Endothelial cell of umbilical vein (primary cell): ENCODE measurements at regions not wholly inside any gene's neighbourhood (a gene's known extent, or its start where the extent isn't known, plus 50 kb on each side); places are given as distances from the start of the nearest gene placed in this dataset.

Source experiments
- BruUV-seq: library from RNA; stranded (reverse); fragments of 400-500 nt; replicated peaks from 2 replicates; lab custom pipeline; 2021; lab: Mats Ljungman, UMichigan
- CTCF ChIA-PET: fragments of 300-600, 350-600 bp; sonication (Branson Sonifier 250); formaldehyde crosslinking; loops from one replicate; lab custom pipeline; 2021; ENCODE audit warnings: antibody characterized with exemption, inconsistent platforms; lab: Charles Lee
- POLR2A ChIA-PET: fragments of 300-600, 350-600 bp; sonication (Branson Sonifier 250); formaldehyde crosslinking; loops from one replicate; lab custom pipeline; 2021; ENCODE audit warnings: antibody characterized with exemption, inconsistent platforms; lab: Charles Lee
- DNase-seq: peaks from one replicate; pipeline ENCODE4 v3.0.0-alpha.2; 2011; ENCODE audit warnings: low read depth, low spot score
- FAIRE-seq: peaks from 2 replicates; lab custom pipeline; 2011; peaks lifted over from hg19 to GRCh38; lab: Jason Lieb, UNC
- H2AFZ ChIP-seq: 2 replicates; pipeline ENCODE4 v1.6.0; 2012; ENCODE audit warnings: low read depth, low read length, control low read depth, inconsistent platforms
- H3K27ac ChIP-seq: 2 replicates; pipeline ENCODE4 v1.5.1; 2011; ENCODE audit warnings: low read depth, mild to moderate bottlenecking, control low read depth, low read length, moderate library complexity; ENCODE audit not compliant: insufficient read depth
- H3K27me3 ChIP-seq, 2 experiments: 2 replicates each; pipeline versions ENCODE4 v1.6.0 to v1.6.1; 2011; ENCODE audit warnings: low read length in 2 of 2, mixed read lengths in 1 of 2; ENCODE audit not compliant: control insufficient read depth in 2 of 2, insufficient read depth in 2 of 2
- H3K36me3 ChIP-seq, 2 experiments: 2 replicates in 1 of 2; 3 replicates in 1 of 2; pipeline ENCODE4 v1.5.1; 2011; ENCODE audit warnings: low read length in 2 of 2, mild to moderate bottlenecking in 1 of 2, moderate library complexity in 1 of 2; ENCODE audit not compliant: control insufficient read depth in 2 of 2, insufficient read depth in 2 of 2; ENCODE audit errors: extremely low read depth in 1 of 2
- H3K4me1 ChIP-seq: 3 replicates; pipeline ENCODE4 v1.5.1; 2011; ENCODE audit warnings: mild to moderate bottlenecking, low read length; ENCODE audit not compliant: control insufficient read depth, insufficient read depth; ENCODE audit errors: extremely low read depth
- H3K4me2 ChIP-seq: 2 replicates; pipeline ENCODE4 v1.6.1; 2011; ENCODE audit warnings: low read length, control low read depth, mixed read lengths; ENCODE audit not compliant: insufficient read depth
- H3K4me3 ChIP-seq, 3 experiments: fragments of 200-600 bp in 1 of 3; sonication (generic), shearing (Covaris generic) in 1 of 3; replicated peaks in 1 of 3; 2 replicates each; pipeline ENCODE4 v1.5.1; 2011 to 2016; ENCODE audit warnings: control low read depth in 3 of 3, low read length in 3 of 3, mild to moderate bottlenecking in 2 of 3, inconsistent platforms in 1 of 3, low read depth in 1 of 3, moderate library complexity in 1 of 3; ENCODE audit not compliant: insufficient read depth in 1 of 3
- H3K79me2 ChIP-seq: 2 replicates; pipeline ENCODE4 v1.6.0; 2012; ENCODE audit warnings: low read length, inconsistent platforms; ENCODE audit not compliant: control insufficient read depth, insufficient read depth
- H3K9ac ChIP-seq: replicated peaks from 2 replicates; pipeline ENCODE3; 2011; ENCODE audit warnings: low read length, control low read depth; ENCODE audit not compliant: insufficient read depth; ENCODE audit errors: extremely low read depth
- H3K9me1 ChIP-seq: replicated peaks from 3 replicates; pipeline ENCODE4 v1.6.0; 2011; ENCODE audit warnings: mild to moderate bottlenecking, low read length; ENCODE audit not compliant: control insufficient read depth, insufficient read depth; ENCODE audit errors: extremely low read depth
- H3K9me3 ChIP-seq: replicated peaks from 2 replicates; pipeline ENCODE4 v1.5.1; 2012; ENCODE audit warnings: low read length, inconsistent platforms; ENCODE audit not compliant: control insufficient read depth, insufficient read depth
- H4K20me1 ChIP-seq: replicated peaks from 2 replicates; pipeline ENCODE3; 2011; ENCODE audit warnings: mild to moderate bottlenecking, low read length; ENCODE audit not compliant: control insufficient read depth, insufficient read depth; ENCODE audit errors: extremely low read depth
- FOS ChIP-seq: IDR thresholded peaks from 2 replicates; pipeline ENCODE4 v1.6.1; 2011; ENCODE audit warnings: mild to moderate bottlenecking, low read length, moderate library complexity, borderline replicate concordance; ENCODE audit not compliant: insufficient read depth
- JUN ChIP-seq: IDR thresholded peaks from 2 replicates; pipeline ENCODE4 v1.6.1; 2011; ENCODE audit warnings: borderline replicate concordance, low read depth; ENCODE audit not compliant: insufficient read length, insufficient read depth
- MYC ChIP-seq: IDR thresholded peaks from one replicate; pipeline ENCODE4 v1.6.1; 2011; ENCODE audit warnings: mild to moderate bottlenecking, low read depth, low read length
- POLR2A ChIP-seq: IDR thresholded peaks from 2 replicates; pipeline ENCODE4 v1.6.1; 2012; ENCODE audit warnings: low read depth, mild to moderate bottlenecking, control low read depth, low read length
- POLR2AphosphoS5 ChIP-seq: IDR thresholded peaks from 2 replicates; pipeline ENCODE4 v1.6.1; 2012; ENCODE audit warnings: low read depth, mild to moderate bottlenecking, control low read depth, low read length, moderate library complexity; ENCODE audit not compliant: insufficient read depth
- dilution Hi-C: fragments of 300-500 bp; cut with MboI; formaldehyde crosslinking; loops from one replicate; pipeline ENCODE4 v1.15.0; 2019; ENCODE audit warnings: low sequenced_read_pairs; ENCODE audit not compliant: extremely low pct_ligation_motif_present
- intact Hi-C: fragments of 100-400 bp; cut with micrococcal nuclease; formaldehyde crosslinking; loops from one replicate; pipeline ENCODE4 v1.10.0; 2022
- TF ChIP-seq, protein P1 (sequence below), 2 donors: IDR thresholded peaks; 1 replicate in 1 of 2; 2 replicates in 1 of 2; pipeline ENCODE4 v1.5.1; 2011; ENCODE audit warnings: low read length in 2 of 2, mild to moderate bottlenecking in 2 of 2, moderate library complexity in 2 of 2, control low read depth in 1 of 2, inconsistent platforms in 1 of 2, low read depth in 1 of 2; ENCODE audit not compliant: insufficient read depth in 1 of 2; ENCODE audit errors: extremely low read depth in 1 of 2

- H3K4me2 ChIP-seq: no peak overlapping the region
- H3K27me3 ChIP-seq: no peaks in the 10 kb centered on the region
- BruUV-seq: no TSS peak
- POLR2A ChIA-PET: no interaction called here
- no peaks in the 10 kb centered on the region for H3K79me2 ChIP-seq
- H3K4me1 ChIP-seq: no peaks in the 10 kb centered on the region
- H3K9ac ChIP-seq: no peak overlapping the region
- intact Hi-C loops: no loop called here
- H3K36me3 ChIP-seq: no peaks in the 10 kb centered on the region
- DNase-seq: no peak
- no peak for TF ChIP-seq JUN
- TF ChIP-seq, protein P1, sequence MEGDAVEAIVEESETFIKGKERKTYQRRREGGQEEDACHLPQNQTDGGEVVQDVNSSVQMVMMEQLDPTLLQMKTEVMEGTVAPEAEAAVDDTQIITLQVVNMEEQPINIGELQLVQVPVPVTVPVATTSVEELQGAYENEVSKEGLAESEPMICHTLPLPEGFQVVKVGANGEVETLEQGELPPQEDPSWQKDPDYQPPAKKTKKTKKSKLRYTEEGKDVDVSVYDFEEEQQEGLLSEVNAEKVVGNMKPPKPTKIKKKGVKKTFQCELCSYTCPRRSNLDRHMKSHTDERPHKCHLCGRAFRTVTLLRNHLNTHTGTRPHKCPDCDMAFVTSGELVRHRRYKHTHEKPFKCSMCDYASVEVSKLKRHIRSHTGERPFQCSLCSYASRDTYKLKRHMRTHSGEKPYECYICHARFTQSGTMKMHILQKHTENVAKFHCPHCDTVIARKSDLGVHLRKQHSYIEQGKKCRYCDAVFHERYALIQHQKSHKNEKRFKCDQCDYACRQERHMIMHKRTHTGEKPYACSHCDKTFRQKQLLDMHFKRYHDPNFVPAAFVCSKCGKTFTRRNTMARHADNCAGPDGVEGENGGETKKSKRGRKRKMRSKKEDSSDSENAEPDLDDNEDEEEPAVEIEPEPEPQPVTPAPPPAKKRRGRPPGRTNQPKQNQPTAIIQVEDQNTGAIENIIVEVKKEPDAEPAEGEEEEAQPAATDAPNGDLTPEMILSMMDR (IDR thresholded peaks at IDR 0.05; ENCODE audit: extremely low read depth in 1 of 2, insufficient read depth in 1 of 2, low read depth in 1 of 2, low read length in 2 of 2): no peak
- TF ChIP-seq FOS: no peak
- no peak for TF ChIP-seq MYC
- no peak for TF ChIP-seq POLR2AphosphoS5
- no peak for TF ChIP-seq POLR2A
- dilution Hi-C loops: no loop called here
- H3K9me1 ChIP-seq: no peaks in the 10 kb centered on the region
- H3K27ac ChIP-seq: no peak overlapping the region
- FAIRE-seq: no peak
- H4K20me1 ChIP-seq: no peaks in the 10 kb centered on the region
- H2AFZ ChIP-seq: no peak overlapping the region
- H3K9me3 ChIP-seq: peaks cover 2% of the 10 kb centered on the region
- H3K4me3 ChIP-seq: no peak overlapping the region
- CTCF ChIA-PET: interaction anchor here (2.7 kb wide), 1 partner anchor 11 kb away, joined by 11 read pairs; no protein-coding TSS in a partner anchor
Observed at GRCh38 chr2:3948191-3948590, 244.8 kb downstream of the DCDC2C start.
